ENCODE measurements at regions not wholly inside any gene's neighbourhood (a gene's known extent, or its start where the extent isn't known, plus 50 kb on each side); places are given as distances from the start of the nearest gene placed in this dataset.

- TF ChIP-seq CTCF (conservative IDR thresholded peaks at IDR 0.05) (no peak), ZFX (IDR thresholded peaks at IDR 0.05) (no peak)
These were observed 168.0 kb upstream of the ARID2 start for GRCh38 chr12:45561488-45561887.
